ENCODE measurements at regions not wholly inside any gene's neighbourhood (a gene's known extent, or its start where the extent isn't known, plus 50 kb on each side); places are given as distances from the start of the nearest gene placed in this dataset.

DNA sequence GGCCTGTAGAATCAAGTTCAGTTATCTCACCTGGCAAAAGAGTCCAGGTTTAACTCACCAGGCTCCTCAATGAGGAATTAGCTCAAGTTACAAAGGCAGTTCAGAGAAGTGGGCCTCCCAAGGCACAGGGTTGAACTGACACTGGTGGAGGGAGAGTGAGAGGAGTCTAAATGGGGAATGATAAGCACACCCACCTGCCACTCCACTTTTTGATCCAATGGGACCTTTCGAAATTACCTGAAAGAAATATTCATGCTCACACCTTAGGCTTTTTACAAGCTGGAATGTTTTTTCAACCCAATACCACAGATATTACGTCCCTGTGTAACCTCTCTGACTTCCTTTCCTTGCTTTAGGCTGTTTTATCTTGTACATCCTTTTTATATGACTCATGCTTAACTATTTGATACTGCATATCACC is 642.7 kb upstream of the TENM4 start:
- no peak for DNase-seq (ENCODE audit: low read depth in 1 of 2, low spot score in 1 of 2)
- no peak for TF ChIP-seq JUND (IDR thresholded peaks at IDR 0.05; ENCODE audit: low read depth)
- in situ Hi-C loops (cut with HindIII; ENCODE audit: low pct_unique_long_range_greater_than_20kb, low sequenced_read_pairs): no loop called here

DNA sequence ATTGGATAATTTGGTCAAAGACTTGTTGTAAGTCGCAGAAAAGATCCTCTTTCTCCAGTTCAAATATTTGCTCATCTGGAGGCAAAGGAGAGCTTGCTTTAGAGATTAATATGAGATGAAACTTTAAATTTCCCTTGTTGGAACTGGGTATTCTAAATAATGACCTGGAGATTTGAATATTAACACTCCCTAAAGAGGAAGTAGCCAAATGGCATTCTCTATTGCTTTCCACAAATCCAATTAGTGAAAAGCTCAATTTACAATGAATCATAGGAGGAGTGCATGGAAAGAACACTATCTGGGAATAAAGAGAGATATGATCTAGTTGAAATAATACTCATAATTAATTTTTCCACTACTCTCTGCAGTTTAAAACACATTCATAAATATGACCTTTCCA is 641.6 kb upstream of the TENM4 start:
- no peak for TF ChIP-seq JUND (IDR thresholded peaks at IDR 0.05; ENCODE audit: low read depth)
- in situ Hi-C loops (cut with HindIII; ENCODE audit: low pct_unique_long_range_greater_than_20kb, low sequenced_read_pairs): no loop called here
- no peak for DNase-seq (ENCODE audit: low read depth in 1 of 2, low spot score in 1 of 2)

DNA sequence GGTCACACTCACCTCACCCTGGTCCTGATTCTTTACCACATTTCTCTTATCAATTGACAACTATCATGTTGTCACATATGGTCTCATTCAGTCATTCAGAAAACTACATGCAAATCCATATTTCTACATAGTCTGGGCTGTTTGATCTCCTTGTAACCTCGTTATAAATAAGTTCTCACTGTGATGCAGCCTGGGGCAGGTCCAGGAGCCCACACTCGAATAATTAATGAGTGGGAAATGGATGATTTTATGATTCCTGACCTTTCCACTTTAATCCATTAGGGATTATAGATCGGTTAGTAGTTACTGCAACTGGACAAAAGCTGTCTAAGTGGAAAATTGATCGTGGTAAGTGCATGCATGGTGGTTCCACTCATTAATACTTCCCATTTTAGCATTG is 636.3 kb upstream of the TENM4 start:
- DNase-seq (ENCODE audit: low read depth in 1 of 2, low spot score in 1 of 2): no peak
- TF ChIP-seq JUND (IDR thresholded peaks at IDR 0.05; ENCODE audit: low read depth): no peak
- in situ Hi-C loops (cut with HindIII; ENCODE audit: low pct_unique_long_range_greater_than_20kb, low sequenced_read_pairs): no loop called here

DNA sequence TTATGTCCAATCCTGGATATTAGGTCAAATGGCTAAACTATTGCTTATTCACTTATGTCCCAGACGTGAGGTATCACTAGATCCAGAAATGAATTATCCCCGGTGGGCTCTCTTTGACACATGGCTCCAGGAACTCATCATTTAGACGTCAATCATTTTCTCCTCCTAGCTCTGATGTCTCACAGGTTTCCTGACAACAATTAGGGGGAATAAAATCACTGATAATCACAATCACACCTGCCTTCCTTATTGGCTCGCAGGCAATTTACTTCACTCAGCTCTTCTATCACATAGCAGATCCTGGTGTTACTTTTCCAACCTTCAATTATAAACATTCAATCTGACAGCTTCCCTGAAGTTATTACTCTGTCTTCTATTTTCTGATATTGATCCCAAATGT is 634.0 kb upstream of the TENM4 start:
- no peak for TF ChIP-seq JUND (IDR thresholded peaks at IDR 0.05; ENCODE audit: low read depth)
- DNase-seq (ENCODE audit: low read depth in 1 of 2, low spot score in 1 of 2): no peak
- in situ Hi-C loops (cut with HindIII; ENCODE audit: low pct_unique_long_range_greater_than_20kb, low sequenced_read_pairs): no loop called here

DNA sequence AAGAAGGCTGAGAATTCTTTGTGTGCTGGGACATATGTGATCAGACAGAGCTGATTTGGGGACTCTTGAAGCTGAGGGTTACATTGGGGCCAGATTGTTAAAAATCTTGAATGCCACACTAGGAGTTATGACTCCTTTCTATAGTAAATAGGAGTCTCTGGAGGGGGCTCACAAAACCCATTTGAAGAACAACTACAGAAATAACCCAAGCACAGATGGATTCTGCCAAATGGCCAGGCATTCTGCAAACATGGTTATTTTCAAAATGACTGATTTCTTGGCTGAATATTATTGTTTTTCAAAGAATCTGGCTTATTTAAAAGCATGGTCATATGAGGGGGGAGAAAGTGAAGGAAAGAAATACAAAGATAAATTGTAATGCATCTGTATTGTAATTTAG is 625.5 kb upstream of the TENM4 start:
- no peak for DNase-seq (ENCODE audit: low read depth in 1 of 2, low spot score in 1 of 2)
- TF ChIP-seq JUND (IDR thresholded peaks at IDR 0.05; ENCODE audit: low read depth): no peak
- in situ Hi-C loops (cut with HindIII; ENCODE audit: low pct_unique_long_range_greater_than_20kb, low sequenced_read_pairs): no loop called here

DNA sequence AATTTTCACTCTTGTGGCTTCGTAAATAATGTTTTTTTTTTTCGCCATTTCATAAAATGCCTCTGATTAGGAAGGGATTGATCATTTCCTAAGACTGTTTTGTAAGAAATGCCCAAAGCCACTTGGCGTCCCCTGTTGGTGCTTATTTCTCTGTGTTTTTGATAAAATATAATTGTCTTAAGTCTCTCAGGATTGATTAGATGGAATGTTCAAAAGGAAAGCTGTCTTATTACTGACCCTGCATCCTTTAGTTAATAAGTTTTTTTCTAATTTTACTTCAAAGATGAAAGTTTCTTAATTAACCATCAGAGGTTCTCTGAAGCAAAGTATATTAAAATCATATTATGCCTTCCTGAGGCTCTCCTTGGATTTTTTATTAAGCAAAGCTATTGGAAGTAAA is 624.3 kb upstream of the TENM4 start:
- in situ Hi-C loops (cut with HindIII; ENCODE audit: low pct_unique_long_range_greater_than_20kb, low sequenced_read_pairs): no loop called here
- DNase-seq (ENCODE audit: low read depth in 1 of 2, low spot score in 1 of 2): no peak
- no peak for TF ChIP-seq JUND (IDR thresholded peaks at IDR 0.05; ENCODE audit: low read depth)

- no peak for TF ChIP-seq JUND (IDR thresholded peaks at IDR 0.05; ENCODE audit: low read depth)
- no peak for DNase-seq (ENCODE audit: low read depth in 1 of 2, low spot score in 1 of 2)
- in situ Hi-C loops (cut with HindIII; ENCODE audit: low pct_unique_long_range_greater_than_20kb, low sequenced_read_pairs): no loop called here
Observed at GRCh38 chr11:80061056-80061455, 620.2 kb upstream of the TENM4 start.

DNA sequence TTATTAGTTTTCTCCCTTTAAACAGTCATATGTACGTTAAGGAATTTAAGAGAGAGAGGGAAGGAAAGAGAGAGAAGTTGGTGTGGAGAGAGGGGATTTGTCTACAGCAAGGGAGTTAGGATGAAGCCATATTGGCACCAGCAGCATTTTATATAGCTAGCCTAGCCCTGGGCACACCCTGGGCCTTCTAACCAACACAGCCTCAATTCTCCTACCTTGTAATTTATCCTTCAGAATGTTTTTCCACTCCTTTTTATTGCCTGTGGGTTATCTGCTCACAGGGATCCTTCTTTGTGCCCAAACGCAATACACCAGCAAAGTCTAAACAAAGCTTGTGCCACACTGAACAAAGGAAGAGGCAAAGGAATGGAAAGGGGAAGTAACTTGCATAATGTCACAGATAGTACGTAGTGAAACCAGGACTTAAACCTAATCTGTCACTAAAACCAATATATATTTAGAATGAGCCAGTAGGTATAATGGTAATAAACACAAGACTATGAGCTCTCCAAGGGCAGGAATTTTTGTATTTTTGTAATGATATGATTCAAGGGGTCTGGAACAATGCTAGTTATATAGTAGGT is 613.8 kb upstream of the TENM4 start:
- DNase-seq (ENCODE audit: low read depth in 1 of 2, low spot score in 1 of 2): no peak
- in situ Hi-C loops (cut with HindIII; ENCODE audit: low pct_unique_long_range_greater_than_20kb, low sequenced_read_pairs): no loop called here
- TF ChIP-seq JUND (IDR thresholded peaks at IDR 0.05; ENCODE audit: low read depth): no peak

GRCh38 chr11:80048513-80048912 is 607.7 kb upstream of the TENM4 start:
- in situ Hi-C loops (cut with HindIII; ENCODE audit: low pct_unique_long_range_greater_than_20kb, low sequenced_read_pairs): no loop called here
- DNase-seq (ENCODE audit: low read depth in 1 of 2, low spot score in 1 of 2): no peak
- TF ChIP-seq JUND (IDR thresholded peaks at IDR 0.05; ENCODE audit: low read depth): no peak

DNA sequence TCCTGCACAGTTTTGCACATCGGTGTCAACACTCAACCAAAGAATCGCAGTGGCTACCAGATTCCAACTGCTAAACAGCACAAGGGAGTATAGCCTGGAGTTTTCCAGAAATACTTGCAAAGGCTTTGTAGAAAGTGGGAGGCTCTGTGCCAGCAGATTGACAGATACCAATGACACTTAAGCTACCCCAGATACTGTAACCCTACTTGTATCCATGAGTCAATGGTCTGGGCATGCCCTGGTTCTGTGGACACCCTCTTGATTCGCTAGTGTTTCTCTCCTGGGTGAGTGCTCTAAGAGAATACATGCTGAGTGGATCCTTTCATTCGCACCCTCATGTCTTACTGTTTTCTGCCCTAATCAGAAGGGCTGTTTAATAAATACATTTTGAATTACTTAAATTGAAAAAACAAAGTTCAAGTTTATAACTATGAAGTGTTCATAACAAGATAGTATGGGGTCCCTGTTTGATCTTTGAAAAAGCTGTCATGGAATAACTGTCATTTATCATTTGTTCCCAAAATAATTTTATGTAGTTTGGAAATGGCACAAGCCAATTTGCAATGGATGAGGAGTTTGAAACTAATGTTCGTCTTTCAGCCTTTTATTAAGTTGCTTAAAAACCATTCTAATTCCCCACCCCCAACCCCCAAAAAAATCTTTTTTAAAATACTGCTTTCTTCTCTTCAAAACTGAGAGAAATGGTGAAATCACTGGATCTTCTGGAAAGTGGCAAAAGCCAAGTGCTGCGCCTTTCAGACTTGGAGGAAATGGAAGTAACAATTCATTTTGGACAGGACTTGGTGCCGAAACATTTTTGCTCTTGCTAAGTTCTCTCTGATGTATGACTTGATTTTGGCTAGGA is 600.5 kb upstream of the TENM4 start:
- no peak for TF ChIP-seq JUND (IDR thresholded peaks at IDR 0.05; ENCODE audit: low read depth)
- in situ Hi-C loops (cut with HindIII; ENCODE audit: low pct_unique_long_range_greater_than_20kb, low sequenced_read_pairs): no loop called here
- DNase-seq (ENCODE audit: low read depth in 1 of 2, low spot score in 1 of 2): no peak

DNA sequence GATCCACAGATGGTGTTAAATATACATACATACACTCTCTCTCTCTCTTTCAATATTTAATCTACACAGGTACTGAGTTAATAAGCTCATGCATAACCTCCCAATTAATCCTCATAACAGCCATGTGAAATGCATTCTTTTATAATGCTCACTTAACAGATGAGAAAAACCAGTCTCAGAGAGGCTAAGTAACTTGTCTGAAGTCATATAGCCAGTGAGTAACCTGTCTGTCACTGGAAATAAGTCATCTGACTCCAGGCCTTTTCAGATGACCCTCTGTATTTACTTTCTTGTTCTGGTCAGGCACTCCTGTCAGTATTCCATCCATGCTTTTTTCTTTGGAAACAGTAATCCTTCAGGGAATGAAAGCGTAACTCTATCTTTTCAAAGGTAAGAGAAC is 594.0 kb upstream of the TENM4 start:
- in situ Hi-C loops (cut with HindIII; ENCODE audit: low pct_unique_long_range_greater_than_20kb, low sequenced_read_pairs): no loop called here
- no peak for DNase-seq (ENCODE audit: low read depth in 1 of 2, low spot score in 1 of 2)
- TF ChIP-seq JUND (IDR thresholded peaks at IDR 0.05; ENCODE audit: low read depth): no peak

DNA sequence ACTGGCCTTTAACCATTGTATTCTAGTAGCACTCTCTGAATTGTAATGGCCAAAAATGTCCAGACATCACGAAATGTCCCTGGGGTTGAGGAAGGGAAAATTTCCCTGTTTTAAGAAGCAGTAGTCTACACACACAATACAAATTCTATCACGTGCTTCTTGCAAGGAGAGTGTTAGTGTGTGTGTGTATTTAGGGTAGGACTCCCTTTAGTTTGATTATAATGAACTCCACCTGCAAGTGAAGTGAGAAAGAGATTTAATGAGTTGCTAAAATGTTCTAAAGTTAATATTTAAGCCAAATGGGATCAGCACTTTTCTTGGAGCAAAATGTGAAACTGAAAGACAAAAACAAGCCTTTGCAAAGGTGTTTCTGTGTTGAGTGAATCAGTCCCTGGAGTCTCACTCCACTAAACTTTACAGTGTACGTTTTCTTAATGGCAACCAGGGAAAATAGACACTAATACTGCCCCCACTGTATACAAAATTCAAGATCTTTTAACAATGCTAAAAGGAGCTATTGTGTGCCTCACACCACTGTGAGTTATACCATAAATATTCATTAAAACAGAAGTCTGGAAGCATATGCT is 590.3 kb upstream of the TENM4 start:
- DNase-seq (ENCODE audit: low read depth in 1 of 2, low spot score in 1 of 2): no peak
- in situ Hi-C loops (cut with HindIII; ENCODE audit: low pct_unique_long_range_greater_than_20kb, low sequenced_read_pairs): no loop called here

GRCh38 chr11:80028998-80029397 is 588.2 kb upstream of the TENM4 start:
- no peak for DNase-seq (ENCODE audit: low read depth in 1 of 2, low spot score in 1 of 2)
- TF ChIP-seq JUND (IDR thresholded peaks at IDR 0.05; ENCODE audit: low read depth): no peak
- in situ Hi-C loops (cut with HindIII; ENCODE audit: low pct_unique_long_range_greater_than_20kb, low sequenced_read_pairs): no loop called here

More for the DNA sequence above, 590.3 kb upstream of the TENM4 start:
- no peak for TF ChIP-seq JUND (IDR thresholded peaks at IDR 0.05; ENCODE audit: low read depth)
